PC-9 (cell line): ENCODE measurements at regions not wholly inside any gene's neighbourhood (a gene's known extent, or its start where the extent isn't known, plus 50 kb on each side); places are given as distances from the start of the nearest gene placed in this dataset.

Source experiments
- EZH2 ChIP-seq: fragments of 200-600 bp; sonication (generic); IDR thresholded peaks from 2 replicates; pipeline ENCODE4 v1.8.0; 2017; ENCODE audit warnings: antibody characterized with exemption, low read depth
- TF ChIP-seq, protein P1 (sequence below): fragments of 200-600 bp; sonication (generic); conservative IDR thresholded peaks from 2 replicates; pipeline ENCODE4 v1.6.1; 2017; ENCODE audit warnings: mixed run types, antibody characterized with exemption, mild to moderate bottlenecking, moderate library complexity

DNA sequence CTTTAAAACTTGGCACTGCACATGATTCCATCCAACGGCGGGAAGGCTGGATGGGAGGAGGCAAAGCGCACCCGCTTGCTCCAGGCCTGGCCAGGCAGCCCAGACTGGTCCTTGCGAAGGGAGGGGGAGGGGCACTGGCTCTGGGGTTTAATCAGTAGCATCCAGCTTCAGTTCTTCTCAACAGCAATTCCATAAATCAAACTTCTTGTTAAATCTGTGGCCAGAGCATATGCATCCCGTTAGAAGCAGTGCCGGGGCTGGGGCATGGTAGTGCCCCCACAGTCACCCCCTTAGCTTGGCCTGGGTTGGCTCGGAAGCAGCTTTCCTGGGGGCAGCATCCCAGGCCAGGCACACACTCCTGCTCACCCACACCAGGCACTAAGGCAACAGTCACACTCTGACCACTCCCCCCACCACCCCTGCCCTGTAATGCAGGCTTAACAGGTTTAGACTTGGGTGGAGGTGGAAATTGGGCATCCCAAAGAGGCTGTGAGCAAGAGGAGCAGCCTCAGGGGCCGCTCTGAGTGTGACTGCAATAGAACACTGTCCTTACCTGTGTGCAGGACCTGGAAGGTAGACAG lies 94.1 kb upstream of the CASZ1 start:
- TF ChIP-seq, protein P1, sequence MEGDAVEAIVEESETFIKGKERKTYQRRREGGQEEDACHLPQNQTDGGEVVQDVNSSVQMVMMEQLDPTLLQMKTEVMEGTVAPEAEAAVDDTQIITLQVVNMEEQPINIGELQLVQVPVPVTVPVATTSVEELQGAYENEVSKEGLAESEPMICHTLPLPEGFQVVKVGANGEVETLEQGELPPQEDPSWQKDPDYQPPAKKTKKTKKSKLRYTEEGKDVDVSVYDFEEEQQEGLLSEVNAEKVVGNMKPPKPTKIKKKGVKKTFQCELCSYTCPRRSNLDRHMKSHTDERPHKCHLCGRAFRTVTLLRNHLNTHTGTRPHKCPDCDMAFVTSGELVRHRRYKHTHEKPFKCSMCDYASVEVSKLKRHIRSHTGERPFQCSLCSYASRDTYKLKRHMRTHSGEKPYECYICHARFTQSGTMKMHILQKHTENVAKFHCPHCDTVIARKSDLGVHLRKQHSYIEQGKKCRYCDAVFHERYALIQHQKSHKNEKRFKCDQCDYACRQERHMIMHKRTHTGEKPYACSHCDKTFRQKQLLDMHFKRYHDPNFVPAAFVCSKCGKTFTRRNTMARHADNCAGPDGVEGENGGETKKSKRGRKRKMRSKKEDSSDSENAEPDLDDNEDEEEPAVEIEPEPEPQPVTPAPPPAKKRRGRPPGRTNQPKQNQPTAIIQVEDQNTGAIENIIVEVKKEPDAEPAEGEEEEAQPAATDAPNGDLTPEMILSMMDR: no peak
- TF ChIP-seq EZH2: no peak
